DMS53 (cell line): ENCODE measurements at regions not wholly inside any gene's neighbourhood (a gene's known extent, or its start where the extent isn't known, plus 50 kb on each side); places are given as distances from the start of the nearest gene placed in this dataset.
A peak's percentile ranks its signal among the peaks of the same experiment; 100 is the strongest.

Source experiments
- DNase-seq: peaks from one replicate; lab custom pipeline; 2025; lab: John Stamatoyannopoulos, UW

DNA sequence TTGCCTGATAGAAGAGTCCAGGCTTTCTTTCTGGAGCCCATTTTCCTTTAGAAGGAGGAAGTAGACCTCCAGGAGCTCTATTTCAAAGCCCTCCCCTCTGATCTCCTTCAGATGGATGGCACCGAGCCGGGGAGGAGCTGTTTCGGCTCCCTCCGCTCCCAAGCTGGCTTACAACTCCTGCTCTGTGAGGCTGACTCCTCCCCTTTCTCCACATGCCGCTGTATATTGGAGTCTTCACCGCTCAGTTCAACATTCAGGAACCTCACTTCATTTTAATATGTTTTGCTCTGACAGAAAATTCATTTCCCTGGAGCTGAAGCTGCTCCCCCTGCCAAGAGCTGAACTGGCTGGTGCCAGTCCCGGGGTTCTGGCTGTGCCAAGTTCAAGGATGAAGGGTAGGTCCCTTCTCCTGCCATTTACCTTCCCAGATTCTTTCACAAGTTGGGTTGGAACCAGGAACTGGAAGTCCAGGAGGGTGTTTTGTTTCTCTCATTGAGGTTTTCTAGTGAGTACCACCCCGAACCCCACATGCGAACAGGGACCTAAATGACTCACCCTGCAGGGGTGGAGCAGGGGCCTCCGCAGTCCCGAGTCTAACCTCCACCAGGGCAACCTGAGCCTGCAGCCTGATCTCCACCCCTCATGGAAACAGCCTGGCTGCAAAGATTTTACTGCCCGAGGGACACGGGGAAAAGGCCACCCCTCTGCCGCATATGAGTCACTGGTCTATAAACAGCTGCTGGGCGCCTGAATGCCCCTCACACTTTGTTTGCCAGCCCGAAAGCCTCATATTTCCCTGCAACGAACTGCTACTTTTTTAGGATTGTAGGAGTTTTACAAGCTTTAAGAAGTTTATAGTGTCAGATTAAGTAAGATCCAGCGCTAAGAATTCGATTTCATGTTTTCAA, 68.6 kb upstream of the FOXA2 start:
- DNase-seq: no peak

DNA sequence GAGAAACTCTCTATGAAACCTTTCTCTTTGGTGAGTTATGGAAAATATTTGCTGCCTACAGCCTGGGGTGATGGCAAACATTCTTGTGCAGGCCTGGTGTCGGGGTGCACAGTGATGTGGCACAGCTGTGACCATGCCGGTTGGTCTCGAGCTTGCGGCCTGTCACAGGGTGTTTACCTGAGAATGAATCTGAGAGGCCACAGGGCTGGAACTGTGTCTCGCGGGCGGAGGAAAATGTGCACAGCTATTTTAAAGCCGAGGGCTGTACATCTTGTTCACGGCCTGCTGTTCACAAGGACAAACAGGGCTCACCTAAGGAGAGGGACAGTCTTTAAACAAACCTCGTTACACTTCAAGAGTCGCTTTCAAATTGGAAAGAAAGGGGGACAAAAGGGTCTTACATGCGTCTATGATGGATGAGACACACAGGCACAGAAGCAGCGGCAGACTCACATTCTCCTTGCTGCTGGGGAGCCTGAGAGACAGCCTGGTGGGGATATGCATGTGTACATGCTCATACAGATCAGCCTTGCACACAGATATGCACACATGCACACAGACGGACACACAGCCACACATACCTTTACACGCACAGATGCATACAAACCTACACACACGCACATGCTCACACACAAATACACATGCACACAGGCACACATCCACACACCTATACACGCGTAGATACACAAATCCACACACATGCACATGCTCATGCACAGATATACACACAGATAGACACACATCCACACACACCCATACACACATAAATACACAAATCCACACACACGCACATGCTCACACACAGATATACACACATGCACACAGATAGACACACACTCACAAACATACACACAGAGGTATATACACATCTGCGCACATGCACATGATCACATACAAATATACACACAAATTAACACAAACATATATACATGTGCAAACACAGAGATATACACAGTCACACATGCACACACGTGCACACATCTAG, 69.6 kb upstream of the FOXA2 start:
- DNase-seq: no peak

DNA sequence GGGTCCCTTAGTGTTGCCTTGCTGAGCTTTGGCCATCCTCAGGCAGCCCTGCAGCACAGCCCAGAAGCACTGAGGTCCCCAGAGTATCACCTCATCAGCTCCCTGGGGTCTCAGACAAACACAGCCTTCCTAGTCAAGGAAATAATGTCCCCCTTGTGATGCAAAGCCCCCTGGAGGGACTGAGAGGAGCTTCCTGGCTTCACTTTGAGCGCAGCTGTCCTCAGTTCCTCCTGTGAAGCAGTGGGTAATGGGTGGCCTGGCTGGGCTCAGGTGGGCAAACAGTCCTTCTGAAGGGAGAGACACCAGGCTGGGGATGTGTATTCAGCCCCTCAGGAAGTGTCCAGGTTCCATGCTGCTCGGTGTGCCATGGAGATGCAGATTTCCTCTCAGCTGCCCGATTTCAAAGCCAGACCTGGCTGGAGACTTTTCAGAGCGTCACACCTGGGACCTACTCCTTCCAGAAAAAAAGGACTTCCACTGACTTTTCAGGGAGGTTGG, 79.2 kb upstream of the FOXA2 start:
- DNase-seq: no peak

DNA sequence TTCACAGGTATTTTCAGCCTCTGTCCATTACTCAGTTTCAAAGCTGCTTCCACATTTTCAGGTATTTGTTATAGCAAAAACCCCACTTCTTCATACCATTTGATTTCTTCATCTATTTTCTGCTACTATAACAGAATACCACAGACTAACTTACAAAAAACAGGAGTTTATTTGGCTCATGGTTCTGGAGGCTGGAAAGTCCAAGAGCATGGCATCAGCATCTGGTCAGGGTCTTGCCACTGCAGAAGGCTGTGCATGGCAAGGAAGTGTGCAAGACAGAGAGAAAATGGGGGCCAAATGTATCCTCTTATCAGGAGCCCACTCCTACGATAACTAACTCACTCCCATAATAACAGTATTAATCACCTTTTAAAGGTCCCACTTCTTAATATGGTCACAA, 82.8 kb upstream of the FOXA2 start:
- DNase-seq: no peak

DNA sequence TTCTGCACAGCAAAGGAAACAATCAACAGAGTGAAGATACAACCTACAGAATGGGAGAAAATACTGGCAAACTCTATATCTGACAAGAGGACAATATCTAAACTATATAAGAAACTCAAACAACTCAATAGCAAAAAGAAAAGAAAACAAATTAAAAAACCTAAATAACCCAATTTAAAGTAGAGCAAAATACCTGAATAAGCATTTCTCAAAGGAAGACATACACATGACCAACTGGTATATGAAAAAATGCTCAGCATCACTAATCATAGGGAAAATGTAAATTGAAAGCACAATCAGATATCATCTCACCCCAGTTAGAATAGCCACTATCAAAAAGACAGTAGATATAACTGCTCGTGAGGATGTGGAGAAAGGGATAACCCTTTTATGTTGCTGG, 87.8 kb upstream of the FOXA2 start:
- no peak for DNase-seq

DNA sequence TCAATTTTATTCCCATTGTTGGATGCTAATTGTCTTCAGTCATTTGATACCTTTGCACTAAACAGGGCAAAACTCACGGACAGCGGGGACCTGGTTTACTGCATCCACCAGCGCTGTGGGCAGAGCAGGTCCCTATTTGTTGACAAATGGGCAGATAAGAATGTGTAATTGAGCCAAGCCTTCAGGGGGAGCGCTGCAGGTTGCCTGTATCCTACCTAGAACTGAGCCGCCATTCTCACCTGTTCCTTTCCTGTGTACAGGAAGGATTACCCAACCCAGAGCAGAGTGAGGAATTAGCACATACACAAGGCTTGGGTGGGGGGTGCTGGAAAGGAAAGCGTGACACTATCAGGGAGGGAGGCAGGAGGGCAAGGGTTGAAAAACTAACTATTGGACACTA, 89.1 kb upstream of the FOXA2 start:
- no peak for DNase-seq

DNA sequence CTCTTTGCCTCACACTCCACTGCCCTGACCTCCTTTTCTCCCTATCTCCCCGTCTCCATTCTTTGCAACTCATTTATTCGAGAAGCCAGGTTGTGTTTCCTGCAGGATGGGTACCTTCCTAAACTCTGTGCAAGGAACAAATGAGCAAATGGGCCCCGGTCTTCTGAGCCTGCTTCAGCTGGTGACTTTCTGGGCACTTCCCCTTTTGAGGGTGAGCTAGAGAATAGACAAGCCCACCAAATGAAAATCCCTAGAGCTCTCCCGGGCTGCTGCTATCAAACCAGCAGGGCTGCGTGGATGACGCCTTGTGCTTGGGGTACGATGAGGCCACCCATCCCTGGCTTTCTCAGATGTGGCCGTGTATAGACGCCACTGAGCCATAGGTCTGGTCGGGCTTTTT, 91.0 kb upstream of the FOXA2 start:
- no peak for DNase-seq

DNA sequence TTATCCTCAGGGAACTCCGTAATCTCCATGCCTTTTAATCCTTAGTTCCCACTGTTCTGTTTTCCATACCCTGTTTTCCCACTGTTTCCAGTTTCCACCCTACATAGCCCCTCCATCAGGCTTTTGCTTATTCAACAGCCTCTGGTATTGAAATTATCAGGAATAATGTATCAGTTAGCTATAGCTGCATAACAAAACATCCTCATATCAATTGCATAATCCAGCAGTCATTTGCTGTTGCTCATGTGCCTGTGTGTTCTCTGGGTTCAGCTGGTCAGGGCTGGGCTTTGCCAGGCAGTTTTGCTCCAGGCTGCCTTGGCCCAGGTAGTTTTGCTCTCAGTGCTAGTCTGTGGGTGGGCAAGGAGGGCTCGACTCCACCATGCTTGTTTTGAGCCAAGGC, 94.3 kb upstream of the FOXA2 start:
- DNase-seq: no peak

DNA sequence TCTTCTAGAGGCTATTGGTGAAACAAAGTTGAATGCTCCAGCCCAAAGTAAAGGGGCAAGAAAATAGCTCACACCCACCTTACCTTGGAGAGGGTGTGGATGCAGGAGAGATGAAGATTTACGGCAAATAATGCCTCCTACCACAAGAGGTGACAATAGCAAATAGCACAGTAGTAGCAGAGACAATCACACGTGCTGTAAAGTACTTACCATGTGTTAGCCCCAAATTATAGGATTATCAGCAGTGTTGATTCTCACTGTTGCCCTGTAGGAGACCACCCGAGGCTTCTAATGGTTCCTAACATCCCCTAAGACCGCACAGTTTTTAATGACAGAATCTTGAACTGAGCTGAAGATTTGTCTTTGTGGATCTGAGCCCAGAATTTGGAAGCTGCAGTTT, 94.8 kb upstream of the FOXA2 start:
- no peak for DNase-seq

DNA sequence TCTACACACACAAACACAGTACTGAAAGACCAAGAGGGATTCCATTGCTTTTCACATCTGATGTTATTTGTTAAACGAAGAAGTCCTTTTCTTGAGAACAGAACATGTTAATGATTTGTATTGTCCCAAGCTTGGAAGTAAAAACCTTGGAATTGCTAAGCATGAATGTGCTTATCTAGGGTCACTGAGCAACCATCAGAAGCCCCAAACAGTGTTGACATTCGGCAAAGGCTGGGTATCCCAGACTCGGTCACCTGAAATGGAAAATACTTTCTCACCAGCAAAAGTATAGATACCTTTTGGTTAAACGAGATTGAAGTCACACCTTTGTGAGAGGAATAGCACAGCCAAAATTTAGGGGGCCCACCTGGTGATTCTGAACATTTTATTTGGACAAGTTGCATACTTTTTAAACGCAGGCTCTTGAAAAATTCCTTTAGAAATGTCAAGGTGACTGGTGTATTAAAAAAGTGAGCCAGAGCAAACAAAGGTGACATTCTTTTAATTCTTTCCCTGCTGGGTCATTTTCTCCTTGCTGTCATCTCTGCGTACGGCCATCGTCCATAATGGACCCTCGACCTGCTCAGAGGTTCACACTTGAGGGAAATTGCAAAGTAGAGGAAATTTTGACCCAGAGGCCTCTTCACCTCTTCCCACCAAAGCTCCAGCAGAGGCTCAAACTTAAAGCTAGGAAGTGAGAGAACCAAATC, 95.8 kb upstream of the FOXA2 start:
- DNase-seq: no peak

DNA sequence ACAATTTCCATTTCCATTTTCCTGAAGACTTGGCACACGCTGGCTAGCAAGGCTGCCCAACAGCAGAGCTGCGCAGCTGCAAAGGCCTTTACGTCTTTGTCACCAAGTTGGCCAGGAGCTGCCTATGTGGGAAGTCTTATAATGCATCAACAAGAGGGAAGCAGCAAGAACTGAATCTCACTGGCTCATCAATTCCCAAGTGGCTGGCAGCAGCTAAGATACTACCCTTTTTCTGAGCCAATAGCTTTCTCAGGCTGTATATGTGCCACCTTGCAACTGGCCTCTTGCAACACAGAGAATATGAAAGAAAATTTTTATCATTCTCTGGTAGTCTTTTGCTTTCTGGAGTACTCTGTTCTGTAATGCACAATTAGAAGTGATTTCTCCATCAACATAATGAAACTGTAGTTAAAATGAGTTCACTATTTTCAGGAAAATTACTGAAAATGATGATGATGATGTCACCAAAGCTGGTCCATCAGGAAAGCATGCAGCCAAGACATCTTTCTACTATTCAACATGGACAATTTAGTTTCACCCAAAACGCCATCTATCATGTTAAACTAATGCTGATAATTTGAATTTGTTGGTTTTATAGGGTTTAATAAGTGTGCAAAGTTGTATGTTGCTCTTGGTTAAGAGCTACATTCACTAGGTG, 97.3 kb upstream of the FOXA2 start:
- no peak for DNase-seq

DNA sequence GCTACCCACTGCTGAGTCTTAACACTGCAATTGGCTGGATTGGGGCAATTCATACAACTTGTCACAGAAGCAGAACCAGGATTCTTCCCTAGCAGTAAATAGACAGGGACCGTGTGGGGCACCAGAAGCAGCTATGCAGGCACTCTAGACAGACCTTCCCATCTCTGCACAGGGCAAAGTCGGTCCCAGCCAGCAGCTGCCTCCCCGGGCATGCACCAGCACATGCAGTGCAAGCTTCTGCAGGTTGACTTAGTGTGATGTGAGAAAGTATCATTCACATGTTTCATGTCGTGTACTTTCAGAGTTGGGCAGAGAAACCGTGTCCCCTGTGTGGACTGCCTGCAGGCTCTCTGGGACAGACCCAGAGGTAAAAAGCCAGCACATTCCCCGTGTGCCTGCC, 98.0 kb upstream of the FOXA2 start:
- DNase-seq: no peak

DNA sequence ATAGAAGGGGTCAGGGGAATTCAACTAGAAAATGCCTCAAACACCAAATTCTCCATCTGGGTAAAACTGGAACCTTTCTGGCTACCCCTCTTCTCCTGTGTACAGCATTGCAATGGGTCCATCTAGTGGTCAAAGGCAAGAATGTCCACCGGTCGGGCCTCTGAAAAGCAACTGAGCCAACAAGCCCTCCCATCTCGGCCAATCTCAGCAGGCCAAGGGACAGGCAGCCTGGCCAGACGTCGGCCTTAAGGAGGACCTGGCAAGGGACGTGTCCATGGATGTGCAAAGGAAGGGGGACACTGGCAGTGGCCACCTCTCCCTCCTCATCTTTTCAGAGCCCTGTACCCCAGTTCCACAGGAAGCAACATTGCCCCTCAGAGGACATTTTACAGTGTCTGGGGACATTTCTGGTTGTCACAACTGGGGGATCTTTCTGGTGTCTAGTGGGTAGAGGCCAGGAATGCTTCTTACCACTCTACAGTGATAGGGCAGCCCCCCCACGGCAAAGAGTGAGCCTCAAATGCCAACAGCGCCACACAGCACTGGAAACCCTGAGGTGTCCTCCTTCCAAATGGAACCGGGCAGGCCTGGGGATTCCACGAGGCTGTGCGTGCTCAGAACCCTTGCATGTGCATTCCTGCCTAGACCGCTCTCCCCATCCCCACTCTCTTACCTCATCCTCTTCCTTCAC, 99.8 kb upstream of the FOXA2 start:
- DNase-seq: peak; percentile 85

DNA sequence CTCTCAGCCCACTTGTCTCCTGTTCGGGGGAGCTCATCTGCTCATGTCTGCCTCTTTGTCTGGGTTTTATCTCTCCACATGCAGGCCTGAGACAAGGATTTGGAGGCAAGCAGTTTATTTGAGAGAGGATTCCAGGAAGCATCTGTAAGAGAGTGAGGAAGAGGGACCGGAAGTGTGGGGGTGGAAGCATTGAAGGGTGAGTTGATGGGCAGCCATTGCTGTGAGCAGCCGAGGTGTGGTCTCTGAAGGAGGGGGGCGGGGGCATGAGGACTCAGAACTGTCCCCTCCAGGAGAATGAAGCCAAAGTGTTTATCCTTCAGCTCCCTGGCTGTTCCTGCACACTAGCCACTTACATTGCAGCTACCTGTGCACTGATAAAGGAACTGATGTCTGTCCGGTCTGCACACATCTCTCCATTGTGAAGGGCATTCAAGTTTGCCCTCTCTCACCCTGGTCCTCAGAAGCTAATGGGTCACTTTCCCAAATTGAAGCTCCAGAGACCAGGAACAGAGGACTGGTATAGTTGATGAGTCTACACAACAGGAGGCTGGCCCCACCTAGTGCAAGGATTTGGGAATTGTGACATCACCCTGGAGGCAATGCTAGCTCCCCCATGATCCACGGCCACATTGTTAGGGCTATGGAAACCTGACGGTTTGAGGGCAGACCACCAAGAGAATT, 100.5 kb upstream of the FOXA2 start:
- DNase-seq: peak; percentile 38

DNA sequence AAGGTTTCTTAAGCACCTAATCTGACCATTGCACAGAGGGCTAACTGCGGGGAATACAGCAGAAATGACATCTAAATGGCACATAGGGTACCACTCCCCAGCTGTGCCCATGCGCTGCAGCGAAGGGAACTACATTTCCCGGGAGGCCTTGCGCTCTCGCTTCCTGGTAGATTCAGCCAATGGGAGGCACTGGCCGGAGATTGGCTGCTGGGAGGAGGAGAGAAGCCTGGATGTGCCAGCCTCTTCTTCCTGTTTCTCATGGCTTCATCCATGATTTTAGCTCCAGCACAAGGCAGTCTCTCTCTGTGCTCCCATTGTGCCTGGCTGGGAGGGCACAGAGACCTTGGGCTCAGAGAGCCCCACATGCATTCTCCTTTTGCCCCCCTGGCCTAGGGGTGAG, 101.7 kb upstream of the FOXA2 start:
- peak; percentile 82 for DNase-seq

DNA sequence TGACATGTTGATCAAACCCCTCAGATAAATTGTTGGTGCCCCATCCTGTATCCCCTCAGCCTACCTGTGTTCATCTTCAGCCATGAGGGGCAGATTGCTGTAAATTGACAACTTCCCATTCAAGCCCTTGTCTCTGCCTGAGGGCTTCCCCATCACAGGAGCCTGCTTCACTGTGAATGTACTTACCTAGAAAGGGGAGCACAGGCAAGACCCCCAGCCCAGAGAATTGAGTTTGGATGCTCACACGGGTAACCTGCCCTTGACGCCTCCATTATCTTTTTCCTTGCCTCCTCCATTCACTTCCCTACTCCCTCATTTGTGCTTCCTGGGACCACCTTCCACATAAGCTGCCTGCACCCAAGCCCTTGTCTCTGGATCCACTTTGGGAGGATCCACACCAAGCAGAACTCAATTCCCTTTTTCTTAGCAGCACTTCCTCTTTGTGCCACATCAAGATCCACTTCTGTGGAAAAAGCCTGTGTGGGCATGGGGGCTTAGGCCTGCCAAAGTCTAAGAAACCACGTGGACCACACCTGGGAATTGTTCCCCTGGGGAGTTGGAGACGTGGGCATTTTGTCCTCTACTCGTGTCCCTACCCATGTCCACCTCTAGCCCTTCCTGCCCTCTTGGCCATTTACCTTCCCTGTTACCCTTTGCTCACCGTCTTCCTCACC, 103.4 kb upstream of the FOXA2 start:
- DNase-seq: no peak

DNA sequence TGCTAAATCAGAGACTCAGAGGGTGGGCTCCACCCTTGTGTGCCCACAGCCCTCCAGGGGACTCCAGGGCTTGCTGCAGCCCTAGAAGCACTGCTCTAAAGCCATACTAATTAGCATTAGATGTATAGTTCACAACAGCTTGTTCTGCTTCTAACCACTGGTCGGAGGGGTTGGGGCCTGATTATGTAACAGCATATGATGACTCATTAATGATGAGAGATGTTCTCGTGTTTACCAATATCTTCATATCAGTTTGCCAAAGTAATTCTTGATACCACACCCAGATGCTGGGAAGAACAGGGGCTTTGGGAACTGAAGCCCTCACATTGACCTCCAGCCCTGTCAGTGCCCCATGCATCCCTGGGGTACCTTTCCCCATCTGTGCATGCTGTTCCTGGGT, 104.1 kb upstream of the FOXA2 start:
- no peak for DNase-seq

DNA sequence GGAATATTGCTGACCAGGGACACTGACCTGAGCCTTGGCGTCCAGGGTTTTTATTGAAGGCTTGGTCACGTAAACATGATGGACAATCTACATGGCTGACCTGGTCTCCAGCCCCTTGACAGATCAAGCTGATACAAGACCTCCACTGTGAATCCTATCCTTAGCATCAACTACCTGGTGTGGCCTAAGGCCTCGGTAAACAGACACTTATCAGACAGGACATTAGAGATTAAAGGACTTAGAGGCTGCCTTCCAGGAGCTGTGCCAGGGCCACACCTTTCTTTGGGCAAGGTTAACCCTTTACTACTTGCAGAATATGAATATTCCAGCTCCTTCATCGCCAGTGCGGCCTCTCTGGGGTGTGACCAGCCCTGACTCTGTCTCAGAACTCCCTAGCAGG, 104.9 kb upstream of the FOXA2 start:
- DNase-seq: no peak

DNA sequence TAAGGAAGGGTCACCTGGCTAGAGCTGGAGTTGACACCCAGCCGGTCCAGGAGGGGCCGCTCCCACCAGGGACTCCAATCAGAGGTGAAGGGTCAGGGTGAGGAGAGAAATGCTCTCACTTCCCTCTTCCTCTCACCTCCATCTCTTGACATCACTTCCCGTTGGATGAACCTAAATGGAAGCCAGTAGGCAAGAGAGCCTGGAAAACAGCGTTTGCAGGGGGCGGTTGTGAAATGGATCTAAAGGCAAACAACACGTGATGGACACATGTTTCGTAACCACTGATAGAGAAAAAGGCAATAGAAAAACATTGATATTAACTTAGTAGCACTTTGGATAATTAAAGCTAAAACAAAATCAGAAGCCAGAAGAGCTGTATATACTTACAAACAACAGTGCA, 105.6 kb upstream of the FOXA2 start:
- no peak for DNase-seq
